GM12891 (cell line): ENCODE measurements at regions not wholly inside any gene's neighbourhood (a gene's known extent, or its start where the extent isn't known, plus 50 kb on each side); places are given as distances from the start of the nearest gene placed in this dataset.

Source experiments
- POLR2A ChIP-seq: IDR thresholded peaks from 2 replicates; pipeline ENCODE4 v1.6.1; 2011; ENCODE audit warnings: low read depth, low read length, control low read depth
- POLR2AphosphoS5 ChIP-seq: IDR thresholded peaks from 2 replicates; pipeline ENCODE4 v1.6.1; 2011; ENCODE audit warnings: low read depth, low read length, control low read depth
- POU2F2 ChIP-seq: IDR thresholded peaks from 2 replicates; pipeline ENCODE4 v1.6.1; 2011; ENCODE audit warnings: low read depth, mild to moderate bottlenecking, control low read depth, low read length, moderate library complexity
- TAF1 ChIP-seq: IDR thresholded peaks from 2 replicates; pipeline ENCODE4 v1.6.1; 2011; ENCODE audit warnings: low read depth, low read length, control low read depth

GRCh38 chr6:167697316-167697715, 129.4 kb upstream of the AFDN start:
- TF ChIP-seq POLR2AphosphoS5 (no peak), POLR2A (no peak), TAF1 (no peak), POU2F2 (no peak)
